ENCODE measurements at regions not wholly inside any gene's neighbourhood (a gene's known extent, or its start where the extent isn't known, plus 50 kb on each side); places are given as distances from the start of the nearest gene placed in this dataset.
"Not testable (repeated sequence)": the region's sequence is repeated elsewhere in the genome, so short reads cannot be mapped to it uniquely, and the experiment has no call there.

- peaks cover 4% of the 10 kb centered on the region for H3K27me3 ChIP-seq
- H3K36me3 ChIP-seq = no peaks in the 10 kb centered on the region
- TF ChIP-seq CTCF (IDR thresholded peaks at IDR 0.05; ENCODE audit: low read depth, low read length) = no peak
- H3K4me3 ChIP-seq (ENCODE audit: low read depth, low read length) = no peak overlapping the region
- no peak for DNase-seq
- no peaks in the 10 kb centered on the region; the same call in 1 of the 2 replicates for H3K4me1 ChIP-seq
- no peaks in the 10 kb centered on the region for H3K9me3 ChIP-seq
These were observed 268.6 kb upstream of the AGAP1 start for GRCh38 chr2:235225261-235225660.

- Histone ChIP-seq H3K9me3 (no peaks in the 10 kb centered on the region), H3K4me1 (no peaks in the 10 kb centered on the region; the same call in 1 of the 2 replicates), H3K4me3 (ENCODE audit: low read depth, low read length) (no peak overlapping the region), H3K27me3 (peaks cover 4% of the 10 kb centered on the region), H3K36me3 (no peaks in the 10 kb centered on the region)
- no peak for TF ChIP-seq CTCF (IDR thresholded peaks at IDR 0.05; ENCODE audit: low read depth, low read length)
- no peak for DNase-seq
These were observed 266.3 kb upstream of the AGAP1 start for GRCh38 chr2:235227590-235227989.

- not testable (repeated sequence) for H3K4me1 ChIP-seq; H3K36me3 ChIP-seq; H3K9me3 ChIP-seq; H3K27me3 ChIP-seq; DNase-seq; H3K4me3 ChIP-seq (ENCODE audit: low read depth, low read length)
These were observed 265.4 kb upstream of the AGAP1 start for GRCh38 chr2:235228422-235228821.

GRCh38 chr2:235229236-235229635 lies 264.6 kb upstream of the AGAP1 start:
- H3K9me3 ChIP-seq = no peaks in the 10 kb centered on the region
- no peak for TF ChIP-seq CTCF (IDR thresholded peaks at IDR 0.05; ENCODE audit: low read depth, low read length)
- H3K4me1 ChIP-seq = no peaks in the 10 kb centered on the region; the same call in 1 of the 2 replicates
- H3K27me3 ChIP-seq = peaks cover 4% of the 10 kb centered on the region
- DNase-seq = no peak
- H3K4me3 ChIP-seq (ENCODE audit: low read depth, low read length) = no peak overlapping the region
- H3K36me3 ChIP-seq = no peaks in the 10 kb centered on the region

- no peak for TF ChIP-seq CTCF (IDR thresholded peaks at IDR 0.05; ENCODE audit: low read depth, low read length)
- H3K9me3 ChIP-seq = no peaks in the 10 kb centered on the region
- peaks cover 4% of the 10 kb centered on the region for H3K27me3 ChIP-seq
- H3K4me3 ChIP-seq (ENCODE audit: low read depth, low read length) = no peak overlapping the region
- H3K4me1 ChIP-seq = no peaks in the 10 kb centered on the region
- no peak for DNase-seq
- no peaks in the 10 kb centered on the region for H3K36me3 ChIP-seq
These were observed 262.8 kb upstream of the AGAP1 start for GRCh38 chr2:235230821-235231601.

GRCh38 chr2:235232449-235233433 lies 261.1 kb upstream of the AGAP1 start:
- Histone ChIP-seq H3K4me3 (ENCODE audit: low read depth, low read length) (no peak overlapping the region), H3K9me3 (no peaks in the 10 kb centered on the region), H3K36me3 (no peaks in the 10 kb centered on the region), H3K27me3 (peaks cover 4% of the 10 kb centered on the region), H3K4me1 (no peaks in the 10 kb centered on the region)
- DNase-seq = no peak
- no peak for TF ChIP-seq CTCF (IDR thresholded peaks at IDR 0.05; ENCODE audit: low read depth, low read length)

Data from BE2C (cell line).